ENCODE measurements at regions not wholly inside any gene's neighbourhood (a gene's known extent, or its start where the extent isn't known, plus 50 kb on each side); places are given as distances from the start of the nearest gene placed in this dataset.
"Not testable (repeated sequence)": the region's sequence is repeated elsewhere in the genome, so short reads cannot be mapped to it uniquely, and the experiment has no call there.

- DNase-seq = no peak
Measured at GRCh38 chr2:65939687-65940086, 495.2 kb upstream of the MEIS1 start.

GRCh38 chr2:65937379-65938160 lies 497.4 kb upstream of the MEIS1 start:
- no peak for DNase-seq

DNA sequence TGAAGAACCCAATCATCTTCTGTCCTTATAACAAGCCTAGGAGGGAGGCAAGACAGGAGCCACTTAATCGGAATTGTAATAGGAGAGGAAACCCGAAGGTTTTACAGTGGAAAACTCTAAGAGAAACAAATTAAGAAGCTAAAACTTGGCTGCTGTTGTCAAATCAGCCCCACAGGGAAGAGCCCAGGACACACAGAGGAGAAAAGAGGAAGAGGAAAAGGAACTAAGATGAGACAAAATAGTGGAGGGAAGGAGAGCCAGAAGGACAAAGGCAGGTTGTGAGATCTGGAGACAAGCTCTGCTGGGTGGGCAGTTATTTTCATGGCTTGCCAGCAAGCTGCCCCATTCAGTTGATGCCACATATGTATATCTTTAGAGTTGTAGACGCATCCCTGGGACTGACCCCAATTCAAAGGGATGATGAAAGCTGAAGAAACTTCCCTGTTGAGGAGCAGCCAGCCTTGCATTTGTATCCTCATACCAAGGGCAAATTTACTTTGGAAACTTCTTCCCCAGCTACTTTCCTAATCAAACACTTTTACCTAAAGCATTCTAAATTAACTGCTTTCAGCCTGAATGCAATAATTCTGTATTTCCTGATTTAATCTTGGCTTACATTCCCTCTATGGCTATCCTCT lies 499.8 kb upstream of the MEIS1 start:
- no peak for DNase-seq

GRCh38 chr2:65932571-65932970 lies 500.2 kb upstream of the SPRED2 start:
- DNase-seq = no peak

- no peak for DNase-seq
Measured at GRCh38 chr2:65931056-65931455, 498.7 kb upstream of the SPRED2 start.

DNA sequence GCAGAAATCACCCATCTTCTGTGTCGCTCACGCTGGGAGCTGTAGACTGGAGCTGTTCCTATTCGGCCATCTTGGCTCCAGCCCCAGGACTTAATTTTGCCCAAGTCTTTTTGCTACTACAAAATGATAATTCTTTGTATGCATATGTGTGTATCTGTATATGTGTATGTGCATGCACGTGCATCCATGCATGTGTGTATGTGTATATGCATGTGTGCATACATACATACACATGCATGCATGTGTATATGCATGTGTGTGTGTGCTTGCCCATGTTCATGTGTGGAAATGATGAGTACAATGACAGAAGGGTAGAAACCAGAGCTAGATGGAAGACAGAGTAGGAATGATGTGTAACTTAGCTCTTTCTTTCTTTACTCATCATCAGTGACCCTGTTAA lies 497.9 kb upstream of the SPRED2 start:
- no peak for DNase-seq

DNA sequence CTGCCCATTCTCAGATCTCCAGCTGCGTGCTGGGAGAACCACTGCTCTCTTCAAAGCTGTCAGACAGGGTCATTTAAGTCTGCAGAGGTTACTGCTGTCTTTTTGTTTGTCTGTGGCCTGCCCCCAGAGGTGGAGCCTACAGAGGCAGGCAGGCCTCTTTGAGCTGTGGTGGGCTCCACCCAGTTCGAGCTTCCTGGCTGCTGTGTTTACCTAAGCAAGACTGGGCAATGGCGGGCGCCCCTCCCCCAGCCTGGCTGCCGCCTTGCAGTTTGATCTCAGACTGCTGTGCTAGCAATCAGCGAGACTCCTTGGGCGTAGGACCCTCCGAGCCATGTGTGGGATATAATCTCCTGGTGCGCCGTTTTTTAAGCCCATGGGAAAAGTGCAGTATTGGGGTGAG lies 497.3 kb upstream of the SPRED2 start:
- not testable (repeated sequence) for DNase-seq

- no peak for DNase-seq
Measured at GRCh38 chr2:65922794-65923193, 490.4 kb upstream of the SPRED2 start.

DNA sequence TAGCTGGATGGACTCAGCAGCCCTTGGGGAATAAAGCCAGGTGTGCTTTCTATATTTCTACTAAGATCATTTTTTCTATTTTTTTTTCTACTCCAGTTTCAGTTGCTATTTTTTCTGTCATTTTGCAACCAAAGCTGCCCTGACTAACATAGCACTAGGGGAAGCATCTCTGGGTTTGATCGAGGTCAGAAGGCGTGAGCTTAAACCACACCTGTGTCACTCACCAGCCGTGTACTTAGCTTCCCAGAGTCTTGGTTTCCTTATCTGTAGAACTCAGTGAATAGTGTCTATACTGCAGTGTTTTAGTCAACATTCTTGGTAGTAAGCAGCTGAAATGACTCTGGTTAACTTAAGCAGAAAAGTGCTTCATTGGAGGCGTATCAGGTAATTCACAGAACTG lies 489.6 kb upstream of the SPRED2 start:
- no peak for DNase-seq

- DNase-seq = no peak
Measured at GRCh38 chr2:65921116-65921515, 488.7 kb upstream of the SPRED2 start.

GRCh38 chr2:65920659-65921058 lies 488.3 kb upstream of the SPRED2 start:
- DNase-seq = no peak

- DNase-seq = no peak
Measured at GRCh38 chr2:65919550-65920188, 487.3 kb upstream of the SPRED2 start.

DNA sequence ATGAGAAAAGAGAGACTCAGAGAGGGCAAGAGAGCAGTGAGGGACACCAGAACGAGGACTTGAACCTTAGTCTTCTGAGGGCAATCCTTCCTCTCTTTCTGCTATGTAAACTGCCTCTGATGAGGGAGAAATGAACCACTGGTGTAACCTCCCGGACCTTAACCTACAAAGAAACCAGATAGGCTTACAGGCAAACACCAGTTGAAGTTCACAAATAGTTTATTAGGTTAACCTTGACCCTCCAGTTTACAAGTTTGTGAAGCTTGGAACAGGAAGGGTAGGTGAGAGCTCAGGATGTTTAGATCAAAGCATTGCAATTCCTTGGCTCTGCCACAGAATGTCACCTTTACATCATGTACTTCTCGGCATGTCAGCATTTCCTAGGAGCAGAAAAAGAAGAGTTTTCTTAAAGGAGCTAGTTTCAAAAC lies 486.4 kb upstream of the SPRED2 start:
- DNase-seq = no peak

DNA sequence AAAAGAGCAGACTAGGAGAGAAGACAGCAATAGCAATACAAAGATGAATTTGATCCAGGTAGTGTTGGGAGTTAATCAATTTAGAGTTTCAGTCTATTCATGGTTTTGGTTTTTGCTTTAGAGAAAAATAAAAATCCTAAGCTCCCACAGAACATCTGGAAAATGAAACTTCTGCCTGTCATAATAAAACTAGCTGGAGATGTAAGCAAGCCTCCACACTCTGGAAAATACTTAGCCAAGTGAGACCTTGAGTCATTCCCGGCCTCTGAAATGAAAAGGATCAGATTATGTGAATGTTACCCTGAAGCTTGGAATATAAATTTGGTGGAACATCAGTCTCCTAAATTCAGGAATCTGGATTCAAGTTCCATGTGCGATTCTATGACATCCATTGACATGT lies 485.6 kb upstream of the SPRED2 start:
- no peak for DNase-seq

DNA sequence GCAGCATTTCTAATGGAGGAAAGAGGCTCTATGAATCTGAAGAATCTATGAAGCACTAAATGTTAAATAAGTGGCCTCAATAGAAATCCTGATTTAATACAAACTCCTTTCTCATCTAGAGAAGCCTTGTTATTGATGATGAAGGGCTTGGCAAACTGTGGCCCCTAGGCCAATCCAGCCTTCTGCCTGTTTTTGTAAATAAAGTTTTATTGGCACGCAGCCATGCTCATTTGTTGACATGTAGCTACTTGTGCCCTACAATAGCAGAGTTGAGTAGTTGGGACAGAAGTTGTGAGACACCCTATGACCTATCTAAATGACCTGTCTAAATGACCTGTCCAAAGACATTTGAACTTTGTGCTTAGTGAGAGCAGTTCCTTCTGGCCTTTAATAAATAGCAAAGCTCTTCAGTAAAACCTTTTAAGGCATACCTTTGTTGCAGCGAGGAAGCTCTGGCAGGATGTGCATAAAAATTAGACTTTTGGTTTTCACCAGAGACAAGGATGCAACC lies 484.4 kb upstream of the SPRED2 start:
- DNase-seq = no peak

DNA sequence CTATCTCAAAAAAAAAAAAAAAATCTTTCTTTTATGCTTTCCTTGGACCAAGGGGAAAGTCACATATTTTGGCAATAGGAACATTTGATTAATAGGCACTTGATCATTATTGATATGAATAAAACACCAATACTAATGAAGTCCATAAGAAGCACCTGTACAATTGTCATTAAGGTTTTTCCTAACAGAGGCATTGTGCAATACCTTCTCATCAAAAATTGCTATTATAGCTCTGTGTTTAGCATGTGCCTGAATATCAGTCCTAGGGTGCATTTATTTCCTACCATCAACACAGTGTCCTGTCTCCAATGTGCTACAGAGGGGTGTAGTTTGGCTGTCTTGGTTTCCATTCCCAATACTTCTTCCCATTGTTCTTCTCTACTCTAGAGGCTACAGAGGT lies 483.8 kb upstream of the SPRED2 start:
- DNase-seq = no peak

DNA sequence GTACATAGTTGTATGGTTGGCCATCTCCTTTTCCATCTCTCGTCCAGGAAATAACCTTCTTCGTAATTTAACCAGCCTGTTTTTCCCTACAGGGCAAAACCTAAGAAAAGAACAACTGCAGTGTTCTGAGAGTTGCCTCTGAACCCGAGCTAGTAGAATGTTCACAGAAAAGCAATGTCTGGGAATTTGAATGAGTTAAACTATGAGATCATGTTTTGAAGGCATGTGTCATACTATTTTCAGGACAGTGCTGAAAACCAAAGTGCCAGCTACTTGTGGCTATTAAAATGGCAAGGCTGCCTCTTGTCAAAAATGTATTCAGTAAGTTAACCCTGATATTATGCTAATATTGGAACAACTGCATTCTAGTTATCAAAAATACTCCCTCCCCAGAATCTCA lies 482.9 kb upstream of the SPRED2 start:
- DNase-seq = no peak

DNA sequence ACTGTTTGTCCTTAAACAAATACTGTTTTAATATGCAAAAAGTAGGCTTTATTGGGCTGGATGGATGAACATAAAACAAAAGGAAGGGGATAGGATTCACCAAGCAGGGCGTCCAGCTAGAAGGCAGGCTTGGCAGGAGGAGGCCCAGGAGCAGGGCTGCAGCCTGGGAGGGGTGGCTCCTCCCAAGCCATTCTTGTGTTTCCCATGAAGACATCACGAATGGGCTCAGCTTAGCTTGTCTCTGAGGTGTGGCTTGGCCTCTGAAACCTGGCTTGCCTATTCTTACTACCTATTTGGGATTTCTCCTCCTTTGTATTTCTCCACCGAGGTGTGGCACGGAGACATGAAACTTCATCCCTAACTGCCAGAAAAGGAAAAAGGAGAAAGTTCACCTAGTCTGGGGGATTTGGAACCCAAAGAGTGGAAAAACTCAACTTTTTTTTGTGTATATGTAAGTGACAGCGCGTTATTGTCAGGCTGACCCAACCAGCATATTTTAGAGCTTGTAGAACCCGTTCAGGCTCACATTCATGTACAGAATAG lies 481.9 kb upstream of the SPRED2 start:
- no peak for DNase-seq

DNA sequence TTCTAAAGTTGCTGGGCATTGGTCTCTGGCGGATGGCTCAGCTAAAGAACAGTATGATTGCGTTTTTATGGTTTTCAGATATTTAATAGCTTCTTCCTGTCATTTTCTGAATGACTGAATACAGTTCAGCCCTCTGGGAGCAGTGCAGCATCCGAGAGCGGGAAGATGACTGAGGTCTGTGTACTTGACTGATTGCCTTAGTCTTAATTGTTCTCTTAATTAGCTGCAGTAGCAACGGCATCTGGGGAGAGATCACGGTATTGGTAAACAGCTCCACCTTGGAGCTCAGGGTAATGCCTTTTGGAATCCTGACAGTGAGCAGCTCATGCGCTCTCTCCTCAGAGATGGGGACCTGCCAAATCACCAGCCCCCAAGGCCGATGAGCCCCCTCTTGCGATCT lies 481.4 kb upstream of the SPRED2 start:
- no peak for DNase-seq

DNA sequence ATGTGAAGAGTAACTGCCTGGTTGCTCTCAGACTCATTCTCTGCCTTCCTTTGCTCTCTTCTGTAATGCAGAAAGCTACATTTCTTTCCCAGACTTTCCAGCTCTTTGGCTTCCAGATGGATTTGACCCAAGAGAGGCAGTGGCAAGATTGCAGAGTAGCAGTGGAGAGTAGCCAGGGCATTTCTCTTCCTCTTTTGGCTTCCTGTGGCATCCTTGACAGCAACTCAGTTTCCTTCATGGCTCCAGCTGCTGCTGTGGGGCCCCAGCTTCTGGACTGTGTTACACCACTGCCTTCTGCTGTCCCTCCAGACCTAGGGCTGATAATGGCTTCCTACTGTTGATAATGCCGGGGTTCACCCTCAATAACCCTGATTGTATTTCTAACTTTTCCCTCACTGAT lies 469.4 kb upstream of the SPRED2 start:
- DNase-seq = no peak

DNA sequence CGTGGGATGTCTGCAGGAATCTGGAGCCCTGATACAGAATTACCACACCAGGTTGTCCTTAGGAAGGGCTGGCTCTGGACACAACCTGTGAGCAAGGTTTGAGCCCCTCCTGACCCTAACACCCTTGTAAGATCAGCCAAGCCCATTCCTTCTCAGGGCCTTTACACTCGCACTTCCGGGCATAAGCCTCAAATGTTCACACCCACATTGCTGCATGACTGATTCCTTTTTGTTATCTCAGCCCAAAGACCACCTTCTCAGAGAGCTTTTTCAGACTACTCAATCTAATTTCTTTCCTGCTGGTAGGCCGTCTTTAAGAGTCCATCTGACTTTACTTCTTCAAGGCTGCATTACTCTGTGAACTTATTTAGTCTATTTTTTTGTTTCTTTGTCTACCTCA lies 464.0 kb upstream of the SPRED2 start:
- DNase-seq = no peak

DNA sequence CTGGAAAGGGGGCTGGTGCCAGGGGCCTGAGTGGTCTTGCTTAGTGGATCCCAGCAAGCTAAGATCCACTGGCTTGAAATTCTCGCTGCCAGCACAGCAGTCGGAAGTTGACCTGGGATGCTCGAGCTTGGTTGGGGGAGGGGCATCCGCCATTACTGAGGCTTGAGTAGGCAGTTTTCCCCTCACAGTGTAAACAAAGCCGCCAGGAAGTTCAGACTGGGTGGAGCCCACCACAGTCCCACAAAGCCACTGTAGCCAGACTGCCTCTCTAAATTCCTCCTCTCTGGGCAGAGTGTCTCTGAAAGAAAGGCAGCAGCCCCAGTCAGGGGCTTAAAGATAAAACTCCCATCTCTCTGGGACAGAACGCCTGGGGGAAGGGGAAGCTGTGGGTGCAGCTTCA lies 457.7 kb upstream of the SPRED2 start:
- DNase-seq = not testable (repeated sequence)

- DNase-seq = no peak
Measured at GRCh38 chr2:65885266-65885665, 452.9 kb upstream of the SPRED2 start.

DNA sequence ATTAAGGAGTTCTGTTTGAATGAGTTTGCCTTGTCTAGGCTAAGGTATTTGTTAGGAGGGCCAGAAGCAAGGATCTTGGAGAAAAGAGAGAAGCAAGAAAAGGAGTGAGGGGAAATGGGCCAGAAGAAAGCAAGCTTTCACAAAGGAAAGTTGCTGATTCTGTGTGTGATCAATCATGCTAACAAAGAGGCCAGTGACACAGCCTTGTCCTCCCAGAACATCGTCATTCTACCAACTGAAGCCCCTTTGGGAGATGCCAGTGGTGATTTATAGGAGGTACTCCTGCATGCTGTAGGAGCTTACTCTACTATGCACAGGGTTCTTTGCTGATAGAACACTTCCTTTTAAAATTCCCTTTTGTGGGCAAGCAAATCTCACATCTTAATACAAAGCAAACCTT lies 449.2 kb upstream of the SPRED2 start:
- DNase-seq = no peak

Measured in CD4-positive, alpha-beta T cell treated with Interleukin-15 for 1 hour (primary cell).